ENCODE measurements at regions not wholly inside any gene's neighbourhood (a gene's known extent, or its start where the extent isn't known, plus 50 kb on each side); places are given as distances from the start of the nearest gene placed in this dataset.

DNA sequence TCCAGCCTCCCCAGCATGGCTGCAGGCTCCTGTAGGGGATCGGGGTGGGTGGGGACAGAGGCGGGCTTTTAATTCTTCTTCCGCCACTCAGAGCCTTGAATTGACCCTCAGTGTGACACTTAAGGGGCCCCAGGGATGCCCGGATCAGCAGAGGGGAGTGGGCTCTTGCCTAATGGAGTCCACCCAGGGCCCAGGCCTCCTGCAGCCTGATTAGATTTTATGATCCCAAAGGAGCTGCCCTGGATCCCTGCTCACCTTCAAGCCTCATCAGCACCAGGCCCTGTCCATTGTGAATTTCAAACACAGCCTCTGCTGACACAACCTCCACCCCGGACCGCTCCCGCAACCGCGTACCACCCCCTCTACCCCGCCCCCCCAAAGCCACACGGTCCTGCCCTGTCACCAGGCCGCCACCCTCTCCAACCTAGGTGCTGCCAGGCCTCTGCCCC is 214.1 kb upstream of the IER5L start:
- ATAC-seq (no peak), DNase-seq (no peak)
- ChIA-PET POLR2A (no interaction called here), CTCF (no interaction called here)
- Mint-ChIP-seq H3K36me3 (ENCODE audit: low read depth) (no peaks in the 10 kb centered on the region), H3K9me3 (ENCODE audit: insufficient read depth) (no peaks in the 10 kb centered on the region), H3K4me1 (ENCODE audit: low read depth) (no peaks in the 10 kb centered on the region), H3K27me3 (ENCODE audit: low read depth) (peaks cover 8% of the 10 kb centered on the region), H3K27ac (no peak overlapping the region), H3K4me3 (no peak overlapping the region)

DNA sequence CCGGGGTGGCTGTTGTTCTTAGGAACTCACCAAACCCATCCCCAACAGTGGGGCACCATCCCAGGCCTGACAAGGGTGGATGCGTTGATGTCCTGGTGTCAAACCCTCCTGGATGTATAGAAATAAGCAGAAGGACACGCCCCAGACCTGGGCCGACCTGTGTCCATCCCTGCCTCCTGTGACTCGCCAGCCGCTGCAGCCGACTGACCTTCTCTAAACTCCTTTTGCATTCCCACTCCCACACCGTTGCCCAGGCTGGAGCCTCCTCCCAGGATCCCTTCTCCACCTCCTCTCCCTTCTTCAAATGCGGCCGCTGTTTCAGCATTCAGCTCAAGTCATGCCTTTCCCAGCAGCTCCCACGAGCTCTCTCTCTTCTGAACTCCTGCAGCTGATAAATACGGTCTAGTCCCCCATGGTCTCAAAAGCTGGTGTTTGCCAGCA is 213.2 kb upstream of the IER5L start:
- Mint-ChIP-seq H3K36me3 (ENCODE audit: low read depth) (no peaks in the 10 kb centered on the region), H3K4me3 (no peak overlapping the region), H3K27ac (no peak overlapping the region), H3K9me3 (ENCODE audit: insufficient read depth) (no peaks in the 10 kb centered on the region), H3K4me1 (ENCODE audit: low read depth) (no peaks in the 10 kb centered on the region), H3K27me3 (ENCODE audit: low read depth) (peaks cover 8% of the 10 kb centered on the region)
- DNase-seq, result no peak
- ChIA-PET CTCF (interaction anchor here (0.7 kb wide), 1 partner anchor 260 kb away, joined by 3 read pairs; no protein-coding TSS in a partner anchor), POLR2A (no interaction called here)
- ATAC-seq, result no peak

DNA sequence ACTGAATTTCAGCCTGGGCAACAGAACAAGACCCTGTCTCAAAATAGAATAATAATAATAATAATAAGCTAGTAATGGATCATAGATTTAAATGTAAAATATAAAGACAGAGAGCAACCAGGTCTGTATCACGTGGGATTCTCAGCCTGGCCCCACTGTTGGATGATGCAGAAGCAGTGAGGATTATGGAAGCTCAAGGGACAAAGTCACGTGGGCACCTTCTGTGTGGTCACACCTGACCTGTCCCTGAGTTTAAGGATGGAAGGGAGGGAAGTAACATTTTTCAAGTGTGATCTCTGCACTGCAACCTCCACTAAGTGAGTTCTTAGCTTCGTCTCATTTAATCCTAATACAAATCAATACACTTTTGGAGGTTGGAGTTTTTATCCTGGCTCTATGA is 212.5 kb upstream of the IER5L start:
- H3K9me3 Mint-ChIP-seq (ENCODE audit: insufficient read depth), result no peaks in the 10 kb centered on the region
- ATAC-seq (no peak), DNase-seq (no peak)
- ChIA-PET POLR2A (no interaction called here), CTCF (no interaction called here)
- peaks cover 8% of the 10 kb centered on the region for H3K27me3 Mint-ChIP-seq (ENCODE audit: low read depth)
- no peaks in the 10 kb centered on the region for H3K4me1 Mint-ChIP-seq (ENCODE audit: low read depth)
- no peaks in the 10 kb centered on the region for H3K36me3 Mint-ChIP-seq (ENCODE audit: low read depth)
- no peak overlapping the region for H3K4me3 Mint-ChIP-seq
- H3K27ac Mint-ChIP-seq, result no peak overlapping the region

DNA sequence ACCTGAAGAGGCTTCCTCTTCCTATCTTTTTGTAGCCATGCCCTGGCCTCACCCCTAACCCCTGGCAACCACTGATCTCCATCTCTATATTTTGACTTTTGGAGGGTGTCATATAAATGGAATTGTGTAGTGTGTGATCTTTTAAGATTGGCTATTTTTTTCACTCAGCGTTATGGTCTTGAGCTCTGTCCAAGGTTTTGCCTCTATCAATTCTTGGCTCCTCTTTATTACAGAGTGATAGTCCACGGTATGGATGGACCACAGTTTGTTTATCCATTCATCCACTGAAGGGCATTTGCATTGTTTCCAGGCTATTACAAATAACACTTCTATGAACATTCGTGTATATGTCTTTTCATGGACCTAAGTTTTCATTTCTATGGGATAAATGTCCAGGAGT is 209.8 kb upstream of the IER5L start:
- no peak for DNase-seq
- Mint-ChIP-seq H3K4me3 (no peak overlapping the region), H3K27ac (no peak overlapping the region), H3K4me1 (ENCODE audit: low read depth) (peaks cover 19% of the 10 kb centered on the region), H3K27me3 (ENCODE audit: low read depth) (peaks cover 8% of the 10 kb centered on the region), H3K9me3 (ENCODE audit: insufficient read depth) (no peaks in the 10 kb centered on the region), H3K36me3 (ENCODE audit: low read depth) (no peaks in the 10 kb centered on the region)
- CTCF ChIA-PET, result no interaction called here
- POLR2A ChIA-PET, result no interaction called here
- ATAC-seq, result no peak

DNA sequence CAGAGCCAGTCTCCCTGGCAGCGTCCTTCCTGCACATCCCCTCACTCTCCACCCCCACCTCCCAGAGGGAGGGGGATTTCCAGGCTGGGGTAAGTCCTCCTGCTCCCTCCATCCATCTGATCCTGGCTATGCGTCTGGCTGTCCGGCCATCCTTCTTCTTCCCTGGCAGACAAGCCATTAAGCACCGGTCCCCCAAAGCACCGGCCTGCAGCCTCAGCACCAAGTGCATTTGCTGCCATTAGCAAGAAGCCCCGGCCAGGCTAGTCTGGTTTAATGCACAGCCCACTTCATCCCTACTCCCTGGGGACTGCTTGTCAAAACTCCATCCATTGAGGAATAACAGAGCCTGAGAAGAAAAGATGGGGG is 208.7 kb upstream of the IER5L start:
- Mint-ChIP-seq H3K27me3 (ENCODE audit: low read depth) (peaks cover 8% of the 10 kb centered on the region), H3K4me1 (ENCODE audit: low read depth) (peaks cover 25% of the 10 kb centered on the region), H3K9me3 (ENCODE audit: insufficient read depth) (no peaks in the 10 kb centered on the region), H3K36me3 (ENCODE audit: low read depth) (no peaks in the 10 kb centered on the region), H3K27ac (no peak overlapping the region), H3K4me3 (no peak overlapping the region)
- POLR2A ChIA-PET, result no interaction called here
- DNase-seq (no peak), ATAC-seq (no peak)
- CTCF ChIA-PET, result no interaction called here

DNA sequence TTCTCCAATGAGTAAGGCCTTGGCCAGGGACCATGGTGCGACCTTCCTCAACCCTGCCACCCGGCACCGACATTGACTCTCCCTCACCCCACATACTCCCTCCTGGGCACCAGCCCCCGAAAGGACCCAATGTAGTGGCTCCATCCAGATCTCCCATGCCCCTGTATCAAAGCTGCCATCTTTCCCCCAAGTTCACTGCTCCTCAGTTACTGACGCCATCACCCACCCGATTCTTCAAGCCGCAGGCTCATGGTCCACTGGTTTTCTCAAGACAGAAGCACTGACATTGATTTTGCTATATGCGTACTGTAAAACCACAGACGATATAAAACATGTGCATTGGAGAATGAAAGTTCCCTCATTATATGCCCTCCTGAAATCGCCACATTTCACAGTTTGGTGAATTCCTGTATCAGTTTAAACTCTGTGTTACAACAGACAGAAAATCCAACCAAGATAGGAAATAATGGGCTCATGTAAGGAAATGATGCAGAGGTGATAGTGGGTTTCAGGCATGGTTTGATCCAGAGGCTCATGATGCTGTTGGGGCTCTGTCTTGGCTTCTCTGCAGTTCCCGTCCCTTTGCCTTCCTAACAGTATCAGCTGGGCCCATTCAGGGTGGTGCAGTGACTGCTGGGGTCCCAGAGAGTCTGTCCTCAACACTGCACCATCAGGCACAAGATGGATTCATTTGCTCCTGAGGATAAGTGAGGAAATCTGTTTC is 207.3 kb upstream of the IER5L start:
- peaks cover 8% of the 10 kb centered on the region for H3K27me3 Mint-ChIP-seq (ENCODE audit: low read depth)
- no peak overlapping the region for H3K4me3 Mint-ChIP-seq
- no peaks in the 10 kb centered on the region for H3K9me3 Mint-ChIP-seq (ENCODE audit: insufficient read depth)
- peak overlapping the region; percentile 16 for H3K27ac Mint-ChIP-seq
- ChIA-PET POLR2A (interaction anchor here (1.1 kb wide), 1 partner anchor 10 kb away, joined by 3 read pairs; no protein-coding TSS in a partner anchor), CTCF (no interaction called here)
- ATAC-seq (no peak), DNase-seq (no peak)
- H3K36me3 Mint-ChIP-seq (ENCODE audit: low read depth), result no peaks in the 10 kb centered on the region
- H3K4me1 Mint-ChIP-seq (ENCODE audit: low read depth), result peaks cover 25% of the 10 kb centered on the region

DNA sequence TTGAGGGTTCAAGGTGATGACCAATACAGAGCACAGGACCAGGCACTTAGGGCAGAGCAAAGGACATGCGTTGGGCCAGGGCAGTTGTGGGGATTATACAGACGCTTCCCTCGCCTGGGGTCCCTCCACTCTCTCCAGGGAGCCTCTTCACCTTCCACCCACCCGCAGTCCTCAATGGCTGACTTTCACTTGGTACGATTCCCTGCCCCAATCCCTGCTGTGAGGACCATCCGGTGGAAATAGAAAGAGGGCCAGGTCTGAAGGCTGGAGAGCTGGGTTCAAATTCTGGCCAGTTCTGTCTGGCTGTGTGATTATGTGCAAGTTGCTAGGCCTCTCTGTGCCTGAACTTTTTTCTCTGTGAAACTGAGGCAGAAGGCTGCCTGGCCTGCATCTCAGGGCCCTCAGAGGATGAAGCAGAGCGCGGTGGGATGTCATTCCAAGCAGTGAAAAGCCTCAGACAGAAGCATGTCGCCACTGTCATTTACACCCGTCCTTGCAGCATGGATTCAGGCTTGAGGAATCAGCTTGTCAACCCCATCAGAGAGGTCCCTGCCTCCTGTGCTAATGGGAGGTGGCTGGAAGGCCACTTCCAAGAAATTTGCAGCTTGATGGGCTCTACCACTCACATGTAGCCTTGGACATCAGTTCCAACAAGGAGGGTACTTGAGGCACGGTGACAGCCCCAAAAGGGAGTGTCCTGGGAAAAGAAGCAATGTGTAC is 206.6 kb upstream of the IER5L start:
- CTCF ChIA-PET, result interaction anchor here (0.8 to 3.5 kb wide), 4 partner anchors 108 to 253 kb away, joined by 3 to 19 read pairs (median 6); no protein-coding TSS in a partner anchor
- Mint-ChIP-seq H3K27me3 (ENCODE audit: low read depth) (peaks cover 8% of the 10 kb centered on the region), H3K36me3 (ENCODE audit: low read depth) (no peaks in the 10 kb centered on the region), H3K9me3 (ENCODE audit: insufficient read depth) (no peaks in the 10 kb centered on the region), H3K4me3 (peak overlapping the region; percentile 65), H3K27ac (peak overlapping the region; percentile 88), H3K4me1 (ENCODE audit: low read depth) (peaks cover 25% of the 10 kb centered on the region)
- POLR2A ChIA-PET, result interaction anchor here (1.0 to 1.7 kb wide), 4 partner anchors 10 to 211 kb away, joined by 3 to 6 read pairs (median 4); no protein-coding TSS in a partner anchor
- no peak for ATAC-seq
- no peak for DNase-seq

DNA sequence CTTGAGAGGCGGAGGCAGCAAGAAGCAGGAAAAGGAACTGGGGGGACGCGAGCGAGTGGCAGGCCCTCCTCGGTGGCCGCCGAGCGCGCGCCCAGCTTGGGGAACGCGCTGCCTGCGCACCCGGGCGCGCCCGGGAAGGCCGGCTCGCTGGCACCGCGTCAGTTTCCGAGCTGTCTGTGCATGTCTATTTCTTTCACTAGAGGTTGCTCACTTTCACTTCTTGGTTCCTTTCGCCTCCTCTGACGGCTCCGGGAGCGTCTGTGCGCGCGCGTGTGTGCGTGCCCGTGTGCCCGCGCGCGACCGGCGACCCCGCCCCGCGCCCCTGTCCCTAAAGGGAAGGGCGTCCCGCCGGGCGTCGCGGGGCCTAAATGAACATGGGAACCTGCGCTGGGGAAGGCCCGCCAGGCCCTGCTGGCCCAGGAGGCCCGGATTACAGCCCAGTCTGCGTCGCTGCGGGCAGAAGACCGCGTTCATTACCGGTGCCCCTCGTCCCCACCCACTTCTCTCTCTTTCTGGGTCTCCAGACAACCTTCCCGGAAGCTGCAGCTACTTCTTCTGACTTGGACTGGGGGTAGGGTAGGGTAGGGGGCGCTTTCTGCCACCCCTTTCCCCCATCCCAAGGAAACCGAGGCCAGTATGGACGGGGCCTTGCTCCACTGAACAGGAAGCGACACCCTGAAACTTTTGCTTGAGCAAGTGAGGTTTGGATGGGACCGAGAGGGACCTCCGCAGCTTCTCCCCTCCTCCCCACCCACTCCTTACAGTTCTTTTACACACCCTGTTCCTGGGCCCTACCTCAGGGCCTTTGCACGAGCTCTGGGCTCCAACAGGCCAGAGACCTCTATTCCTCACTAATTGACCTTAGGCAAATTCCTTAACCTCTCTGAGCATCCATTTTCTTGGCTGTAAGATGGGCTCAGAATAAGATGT is 205.8 kb upstream of the IER5L start:
- peaks cover 25% of the 10 kb centered on the region for H3K4me1 Mint-ChIP-seq (ENCODE audit: low read depth)
- H3K4me3 Mint-ChIP-seq, result peak overlapping the region; percentile 65
- POLR2A ChIA-PET, result interaction anchor here (0.6 to 1.7 kb wide), 9 partner anchors 13 to 212 kb away, joined by 3 to 6 read pairs (median 3); partner anchors contain the start of gene IER5L
- DNase-seq, result peak; percentile 79
- peak overlapping the region; percentile 88 for H3K27ac Mint-ChIP-seq
- H3K9me3 Mint-ChIP-seq (ENCODE audit: insufficient read depth), result no peaks in the 10 kb centered on the region
- peak; percentile 95 for ATAC-seq
- CTCF ChIA-PET, result interaction anchor here (0.7 to 3.5 kb wide), 10 partner anchors 10 to 252 kb away, joined by 3 to 19 read pairs (median 4); no protein-coding TSS in a partner anchor
- H3K27me3 Mint-ChIP-seq (ENCODE audit: low read depth), result peaks cover 4% of the 10 kb centered on the region
- H3K36me3 Mint-ChIP-seq (ENCODE audit: low read depth), result no peaks in the 10 kb centered on the region

DNA sequence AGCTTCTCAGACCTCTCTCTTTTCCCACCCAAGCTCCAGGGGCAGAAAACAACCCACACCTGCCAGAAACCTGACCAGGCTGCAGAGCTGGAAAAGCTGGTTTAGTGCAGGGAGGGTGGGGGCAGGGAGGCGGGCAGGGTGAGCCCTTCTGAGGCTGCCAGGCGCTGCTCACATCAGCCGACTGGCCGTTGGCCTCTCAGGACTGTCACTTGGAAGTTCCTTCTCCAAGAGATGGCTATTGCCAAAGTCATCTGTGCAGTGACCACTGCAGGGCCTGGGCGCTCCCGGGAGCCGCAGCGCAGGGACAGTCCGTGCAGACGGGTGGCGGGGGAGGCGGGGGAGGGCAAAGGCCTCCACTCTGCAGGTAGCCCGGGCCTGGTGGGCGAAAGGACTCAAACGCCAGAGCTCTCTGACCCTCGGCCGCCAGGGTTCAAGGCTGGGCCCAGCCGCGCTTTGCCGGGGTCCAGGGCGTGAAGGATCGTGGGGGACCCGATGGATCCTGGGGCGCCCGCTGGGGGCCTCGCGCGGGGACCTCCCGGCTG is 205.0 kb upstream of the IER5L start:
- CTCF ChIA-PET, result interaction anchor here (0.8 to 3.5 kb wide), 8 partner anchors 9 to 251 kb away, joined by 3 to 19 read pairs (median 5); no protein-coding TSS in a partner anchor
- DNase-seq (no peak), ATAC-seq (no peak)
- H3K4me3 Mint-ChIP-seq, result peak overlapping the region; percentile 65
- peaks cover 25% of the 10 kb centered on the region for H3K4me1 Mint-ChIP-seq (ENCODE audit: low read depth)
- no peaks in the 10 kb centered on the region for H3K9me3 Mint-ChIP-seq (ENCODE audit: insufficient read depth)
- H3K27me3 Mint-ChIP-seq (ENCODE audit: low read depth), result peaks cover 3% of the 10 kb centered on the region
- POLR2A ChIA-PET, result interaction anchor here (0.5 to 1.7 kb wide), 9 partner anchors 12 to 208 kb away, joined by 3 to 6 read pairs (median 3); partner anchors contain the start of gene IER5L
- H3K27ac Mint-ChIP-seq, result peak overlapping the region; percentile 88
- H3K36me3 Mint-ChIP-seq (ENCODE audit: low read depth), result no peaks in the 10 kb centered on the region

DNA sequence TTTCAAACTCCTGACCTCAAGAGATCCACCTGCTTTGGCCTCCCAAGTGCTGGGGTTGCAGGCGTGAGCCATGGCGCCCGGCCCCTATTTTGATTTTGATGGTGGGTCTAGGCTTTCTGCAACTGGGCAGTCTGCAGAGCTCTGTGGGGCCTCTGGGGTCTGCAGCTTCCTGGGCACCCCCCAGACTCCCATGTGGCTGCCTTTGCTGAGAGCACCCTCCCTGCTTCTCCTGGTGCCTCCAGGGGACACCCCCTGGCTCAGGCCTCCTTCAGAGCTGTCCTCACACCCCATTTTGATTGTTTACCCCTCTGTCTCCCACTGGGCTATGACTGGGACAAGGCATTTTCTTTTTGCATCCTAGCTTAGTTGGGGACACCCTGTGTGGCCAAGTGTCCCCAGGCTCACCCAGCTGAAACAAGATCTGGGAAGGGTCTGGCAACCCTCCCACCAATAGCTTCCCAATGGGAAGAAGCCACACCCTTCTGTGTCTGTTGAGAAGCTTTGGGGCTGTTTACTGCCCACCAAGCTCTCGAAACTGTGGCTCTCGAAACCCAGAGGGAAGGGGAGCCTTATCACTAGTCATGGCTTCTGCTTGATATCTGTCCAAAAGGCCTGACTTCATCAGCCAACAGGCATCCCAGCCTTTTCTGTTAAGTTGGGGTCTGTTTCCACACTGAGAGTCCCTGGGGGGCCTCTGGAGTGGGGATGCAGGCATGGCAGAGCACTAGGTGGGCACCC is 204.4 kb upstream of the IER5L start:
- no peaks in the 10 kb centered on the region for H3K9me3 Mint-ChIP-seq (ENCODE audit: insufficient read depth)
- POLR2A ChIA-PET, result interaction anchor here (0.5 to 1.7 kb wide), 7 partner anchors 76 to 208 kb away, joined by 3 to 6 read pairs (median 4); partner anchors contain the start of gene IER5L
- ATAC-seq (no peak), DNase-seq (no peak)
- no peaks in the 10 kb centered on the region for H3K27me3 Mint-ChIP-seq (ENCODE audit: low read depth)
- CTCF ChIA-PET, result interaction anchor here (1.1 to 3.5 kb wide), 5 partner anchors 77 to 251 kb away, joined by 3 to 19 read pairs (median 5); no protein-coding TSS in a partner anchor
- no peaks in the 10 kb centered on the region for H3K36me3 Mint-ChIP-seq (ENCODE audit: low read depth)
- peak overlapping the region; percentile 74 for H3K27ac Mint-ChIP-seq
- peaks cover 29% of the 10 kb centered on the region for H3K4me1 Mint-ChIP-seq (ENCODE audit: low read depth)
- H3K4me3 Mint-ChIP-seq, result peak overlapping the region; percentile 65

Measured in activated CD8-positive, alpha-beta T cell treated with anti-CD3 and anti-CD28 coated beads, Interleukin-2, amount 10 ng/mL, durations not matched to agents 7 days and 5 days (primary cell).